ENCODE measurements at regions not wholly inside any gene's neighbourhood (a gene's known extent, or its start where the extent isn't known, plus 50 kb on each side); places are given as distances from the start of the nearest gene placed in this dataset.

DNA sequence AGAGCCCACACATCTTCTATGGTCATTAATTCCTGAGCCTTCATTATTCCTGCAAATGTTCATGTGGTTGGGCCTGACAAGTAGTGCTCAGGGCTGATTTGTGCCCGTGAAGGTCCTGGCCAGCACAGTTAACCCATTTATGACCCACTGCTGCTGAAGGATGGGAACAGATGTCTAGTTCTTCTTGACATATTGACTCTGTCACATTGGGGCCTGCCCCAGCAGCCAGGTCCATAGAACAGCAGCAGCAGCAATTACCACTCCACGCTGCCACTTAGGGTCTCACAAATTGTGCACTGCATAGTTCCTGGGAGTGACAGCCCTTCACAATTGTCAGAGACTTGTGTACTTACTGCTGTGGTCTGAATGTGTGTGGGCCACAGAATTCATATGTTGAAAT, 442.3 kb upstream of the RGPD4 start:
- H3K27me3 Mint-ChIP-seq (ENCODE audit: insufficient read depth, low read depth, poor library complexity): no peaks in the 10 kb centered on the region
- H3K4me1 Mint-ChIP-seq: peaks cover 2% of the 10 kb centered on the region; the same call in 2 of the 3 replicates
- H3K9me3 Mint-ChIP-seq: peaks cover 36% of the 10 kb centered on the region
- no peak overlapping the region for H3K27ac Mint-ChIP-seq
- Histone ChIP-seq H3K27me3 (ENCODE audit: insufficient read depth) (no peaks in the 10 kb centered on the region), H3K4me3 (no peak overlapping the region), H3K4me1 (ENCODE audit: insufficient read depth) (no peaks in the 10 kb centered on the region), H4K20me1 (replicated peaks; ENCODE audit: insufficient read depth) (no peaks in the 10 kb centered on the region), H3F3A (replicated peaks; ENCODE audit: low read depth) (no peaks in the 10 kb centered on the region), H3K36me3 (ENCODE audit: insufficient read depth) (no peaks in the 10 kb centered on the region), H3K4me2 (no peak overlapping the region), H3K9me2 (ENCODE audit: insufficient read depth) (0 out of 2 replicates have a peak, but pooled peaks cover 6% of the 10 kb centered on the region), H3K27ac (ENCODE audit: low read depth) (no peak overlapping the region), H3K79me2 (replicated peaks; ENCODE audit: insufficient read depth) (no peaks in the 10 kb centered on the region), H2AFZ (no peak overlapping the region)
- H3K4me3 Mint-ChIP-seq: no peak overlapping the region
- TF ChIP-seq, protein P1, sequence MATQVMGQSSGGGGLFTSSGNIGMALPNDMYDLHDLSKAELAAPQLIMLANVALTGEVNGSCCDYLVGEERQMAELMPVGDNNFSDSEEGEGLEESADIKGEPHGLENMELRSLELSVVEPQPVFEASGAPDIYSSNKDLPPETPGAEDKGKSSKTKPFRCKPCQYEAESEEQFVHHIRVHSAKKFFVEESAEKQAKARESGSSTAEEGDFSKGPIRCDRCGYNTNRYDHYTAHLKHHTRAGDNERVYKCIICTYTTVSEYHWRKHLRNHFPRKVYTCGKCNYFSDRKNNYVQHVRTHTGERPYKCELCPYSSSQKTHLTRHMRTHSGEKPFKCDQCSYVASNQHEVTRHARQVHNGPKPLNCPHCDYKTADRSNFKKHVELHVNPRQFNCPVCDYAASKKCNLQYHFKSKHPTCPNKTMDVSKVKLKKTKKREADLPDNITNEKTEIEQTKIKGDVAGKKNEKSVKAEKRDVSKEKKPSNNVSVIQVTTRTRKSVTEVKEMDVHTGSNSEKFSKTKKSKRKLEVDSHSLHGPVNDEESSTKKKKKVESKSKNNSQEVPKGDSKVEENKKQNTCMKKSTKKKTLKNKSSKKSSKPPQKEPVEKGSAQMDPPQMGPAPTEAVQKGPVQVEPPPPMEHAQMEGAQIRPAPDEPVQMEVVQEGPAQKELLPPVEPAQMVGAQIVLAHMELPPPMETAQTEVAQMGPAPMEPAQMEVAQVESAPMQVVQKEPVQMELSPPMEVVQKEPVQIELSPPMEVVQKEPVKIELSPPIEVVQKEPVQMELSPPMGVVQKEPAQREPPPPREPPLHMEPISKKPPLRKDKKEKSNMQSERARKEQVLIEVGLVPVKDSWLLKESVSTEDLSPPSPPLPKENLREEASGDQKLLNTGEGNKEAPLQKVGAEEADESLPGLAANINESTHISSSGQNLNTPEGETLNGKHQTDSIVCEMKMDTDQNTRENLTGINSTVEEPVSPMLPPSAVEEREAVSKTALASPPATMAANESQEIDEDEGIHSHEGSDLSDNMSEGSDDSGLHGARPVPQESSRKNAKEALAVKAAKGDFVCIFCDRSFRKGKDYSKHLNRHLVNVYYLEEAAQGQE (IDR thresholded peaks at IDR 0.05; ENCODE audit: unreplicated experiment): no peak
- TF ChIP-seq, protein P2, sequence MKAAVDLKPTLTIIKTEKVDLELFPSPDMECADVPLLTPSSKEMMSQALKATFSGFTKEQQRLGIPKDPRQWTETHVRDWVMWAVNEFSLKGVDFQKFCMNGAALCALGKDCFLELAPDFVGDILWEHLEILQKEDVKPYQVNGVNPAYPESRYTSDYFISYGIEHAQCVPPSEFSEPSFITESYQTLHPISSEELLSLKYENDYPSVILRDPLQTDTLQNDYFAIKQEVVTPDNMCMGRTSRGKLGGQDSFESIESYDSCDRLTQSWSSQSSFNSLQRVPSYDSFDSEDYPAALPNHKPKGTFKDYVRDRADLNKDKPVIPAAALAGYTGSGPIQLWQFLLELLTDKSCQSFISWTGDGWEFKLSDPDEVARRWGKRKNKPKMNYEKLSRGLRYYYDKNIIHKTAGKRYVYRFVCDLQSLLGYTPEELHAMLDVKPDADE (IDR thresholded peaks at IDR 0.05): no peak
- TF ChIP-seq ZNF114 (CRISPR knock-in tag; IDR thresholded peaks at IDR 0.05) (no peak), JUNB (IDR thresholded peaks at IDR 0.05; ENCODE audit: unreplicated experiment) (no peak), STAT1 (IDR thresholded peaks at IDR 0.05; ENCODE audit: unreplicated experiment) (no peak), EZH2 (IDR thresholded peaks at IDR 0.05; ENCODE audit: low read depth, unreplicated experiment) (no peak), ZNF331 (CRISPR knock-in tag; IDR thresholded peaks at IDR 0.05; ENCODE audit: low read depth) (no peak), NANOG (IDR thresholded peaks at IDR 0.05; ENCODE audit: borderline replicate concordance) (no peak)
- TF ChIP-seq, protein P3, sequence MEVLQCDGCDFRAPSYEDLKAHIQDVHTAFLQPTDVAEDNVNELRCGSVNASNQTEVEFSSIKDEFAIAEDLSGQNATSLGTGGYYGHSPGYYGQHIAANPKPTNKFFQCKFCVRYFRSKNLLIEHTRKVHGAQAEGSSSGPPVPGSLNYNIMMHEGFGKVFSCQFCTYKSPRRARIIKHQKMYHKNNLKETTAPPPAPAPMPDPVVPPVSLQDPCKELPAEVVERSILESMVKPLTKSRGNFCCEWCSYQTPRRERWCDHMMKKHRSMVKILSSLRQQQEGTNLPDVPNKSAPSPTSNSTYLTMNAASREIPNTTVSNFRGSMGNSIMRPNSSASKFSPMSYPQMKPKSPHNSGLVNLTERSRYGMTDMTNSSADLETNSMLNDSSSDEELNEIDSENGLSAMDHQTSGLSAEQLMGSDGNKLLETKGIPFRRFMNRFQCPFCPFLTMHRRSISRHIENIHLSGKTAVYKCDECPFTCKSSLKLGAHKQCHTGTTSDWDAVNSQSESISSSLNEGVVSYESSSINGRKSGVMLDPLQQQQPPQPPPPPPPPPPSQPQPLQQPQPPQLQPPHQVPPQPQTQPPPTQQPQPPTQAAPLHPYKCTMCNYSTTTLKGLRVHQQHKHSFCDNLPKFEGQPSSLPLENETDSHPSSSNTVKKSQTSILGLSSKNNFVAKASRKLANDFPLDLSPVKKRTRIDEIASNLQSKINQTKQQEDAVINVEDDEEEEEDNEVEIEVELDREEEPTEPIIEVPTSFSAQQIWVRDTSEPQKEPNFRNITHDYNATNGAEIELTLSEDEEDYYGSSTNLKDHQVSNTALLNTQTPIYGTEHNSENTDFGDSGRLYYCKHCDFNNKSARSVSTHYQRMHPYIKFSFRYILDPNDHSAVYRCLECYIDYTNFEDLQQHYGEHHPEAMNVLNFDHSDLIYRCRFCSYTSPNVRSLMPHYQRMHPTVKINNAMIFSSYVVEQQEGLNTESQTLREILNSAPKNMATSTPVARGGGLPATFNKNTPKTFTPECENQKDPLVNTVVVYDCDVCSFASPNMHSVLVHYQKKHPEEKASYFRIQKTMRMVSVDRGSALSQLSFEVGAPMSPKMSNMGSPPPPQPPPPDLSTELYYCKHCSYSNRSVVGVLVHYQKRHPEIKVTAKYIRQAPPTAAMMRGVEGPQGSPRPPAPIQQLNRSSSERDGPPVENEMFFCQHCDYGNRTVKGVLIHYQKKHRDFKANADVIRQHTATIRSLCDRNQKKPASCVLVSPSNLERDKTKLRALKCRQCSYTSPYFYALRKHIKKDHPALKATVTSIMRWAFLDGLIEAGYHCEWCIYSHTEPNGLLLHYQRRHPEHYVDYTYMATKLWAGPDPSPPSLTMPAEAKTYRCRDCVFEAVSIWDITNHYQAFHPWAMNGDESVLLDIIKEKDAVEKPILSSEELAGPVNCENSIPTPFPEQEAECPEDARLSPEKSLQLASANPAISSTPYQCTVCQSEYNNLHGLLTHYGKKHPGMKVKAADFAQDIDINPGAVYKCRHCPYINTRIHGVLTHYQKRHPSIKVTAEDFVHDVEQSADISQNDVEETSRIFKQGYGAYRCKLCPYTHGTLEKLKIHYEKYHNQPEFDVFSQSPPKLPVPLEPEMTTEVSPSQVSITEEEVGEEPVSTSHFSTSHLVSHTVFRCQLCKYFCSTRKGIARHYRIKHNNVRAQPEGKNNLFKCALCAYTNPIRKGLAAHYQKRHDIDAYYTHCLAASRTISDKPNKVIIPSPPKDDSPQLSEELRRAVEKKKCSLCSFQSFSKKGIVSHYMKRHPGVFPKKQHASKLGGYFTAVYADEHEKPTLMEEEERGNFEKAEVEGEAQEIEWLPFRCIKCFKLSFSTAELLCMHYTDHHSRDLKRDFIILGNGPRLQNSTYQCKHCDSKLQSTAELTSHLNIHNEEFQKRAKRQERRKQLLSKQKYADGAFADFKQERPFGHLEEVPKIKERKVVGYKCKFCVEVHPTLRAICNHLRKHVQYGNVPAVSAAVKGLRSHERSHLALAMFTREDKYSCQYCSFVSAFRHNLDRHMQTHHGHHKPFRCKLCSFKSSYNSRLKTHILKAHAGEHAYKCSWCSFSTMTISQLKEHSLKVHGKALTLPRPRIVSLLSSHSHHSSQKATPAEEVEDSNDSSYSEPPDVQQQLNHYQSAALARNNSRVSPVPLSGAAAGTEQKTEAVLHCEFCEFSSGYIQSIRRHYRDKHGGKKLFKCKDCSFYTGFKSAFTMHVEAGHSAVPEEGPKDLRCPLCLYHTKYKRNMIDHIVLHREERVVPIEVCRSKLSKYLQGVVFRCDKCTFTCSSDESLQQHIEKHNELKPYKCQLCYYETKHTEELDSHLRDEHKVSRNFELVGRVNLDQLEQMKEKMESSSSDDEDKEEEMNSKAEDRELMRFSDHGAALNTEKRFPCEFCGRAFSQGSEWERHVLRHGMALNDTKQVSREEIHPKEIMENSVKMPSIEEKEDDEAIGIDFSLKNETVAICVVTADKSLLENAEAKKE (CRISPR knock-in tag; IDR thresholded peaks at IDR 0.05): no peak
- DNase-seq (ENCODE audit: low spot score) (no peak), ATAC-seq (no peak)
- peaks cover 16% of the 10 kb centered on the region for H3K36me3 Mint-ChIP-seq (ENCODE audit: low read depth)
